Activated CD4-positive, alpha-beta T cell treated with anti-CD3 and anti-CD28 coated beads for 36 hours (primary cell): ENCODE measurements at regions not wholly inside any gene's neighbourhood (a gene's known extent, or its start where the extent isn't known, plus 50 kb on each side); places are given as distances from the start of the nearest gene placed in this dataset.

Source experiments
- ATAC-seq: fragments of 200-7000 bp; cut with Tn5 transposase; one replicate; pipeline ENCODE4 v1.10.0; 2021; ENCODE audit warnings: mild to moderate bottlenecking, moderate library complexity
- CTCF ChIA-PET: fragments of 350-600 bp; sonication (Branson Sonifier 250); formaldehyde crosslinking; loops from one replicate; lab custom pipeline; 2021; ENCODE audit warnings: antibody characterized with exemption; lab: Charles Lee
- POLR2A ChIA-PET: fragments of 350-600 bp; sonication (Branson Sonifier 250); formaldehyde crosslinking; loops from one replicate; lab custom pipeline; 2021; ENCODE audit warnings: antibody characterized with exemption, inconsistent platforms; lab: Charles Lee
- DNase-seq: peaks from one replicate; pipeline ENCODE4 v3.0.0-alpha.2; 2020
- H3K27ac Mint-ChIP-seq: one replicate; pipeline ENCODE4 v1.8.0; 2021; ENCODE audit warnings: mixed read lengths
- H3K27me3 Mint-ChIP-seq: one replicate; pipeline ENCODE4 v1.8.0; 2021; ENCODE audit warnings: mixed read lengths
- H3K36me3 Mint-ChIP-seq: one replicate; pipeline ENCODE4 v1.8.0; 2021; ENCODE audit warnings: low read depth, mixed read lengths
- H3K4me1 Mint-ChIP-seq: one replicate; pipeline ENCODE4 v1.8.0; 2021; ENCODE audit warnings: mixed read lengths
- H3K4me3 Mint-ChIP-seq: one replicate; pipeline ENCODE4 v1.8.0; 2021; ENCODE audit warnings: mild to moderate bottlenecking, moderate library complexity, mixed read lengths
- H3K9me3 Mint-ChIP-seq: one replicate; pipeline ENCODE4 v1.8.0; 2021; ENCODE audit warnings: low read depth, mixed read lengths
- intact Hi-C, 2 experiments: fragments of 100-400 bp; cut with DNase I in 1 of 2; cut with micrococcal nuclease in 1 of 2; formaldehyde crosslinking; loops; one replicate each; pipeline versions ENCODE4 v1.14.2 to v1.15.1; 2022 to 2024; cut with DNase I, micrococcal nuclease

DNA sequence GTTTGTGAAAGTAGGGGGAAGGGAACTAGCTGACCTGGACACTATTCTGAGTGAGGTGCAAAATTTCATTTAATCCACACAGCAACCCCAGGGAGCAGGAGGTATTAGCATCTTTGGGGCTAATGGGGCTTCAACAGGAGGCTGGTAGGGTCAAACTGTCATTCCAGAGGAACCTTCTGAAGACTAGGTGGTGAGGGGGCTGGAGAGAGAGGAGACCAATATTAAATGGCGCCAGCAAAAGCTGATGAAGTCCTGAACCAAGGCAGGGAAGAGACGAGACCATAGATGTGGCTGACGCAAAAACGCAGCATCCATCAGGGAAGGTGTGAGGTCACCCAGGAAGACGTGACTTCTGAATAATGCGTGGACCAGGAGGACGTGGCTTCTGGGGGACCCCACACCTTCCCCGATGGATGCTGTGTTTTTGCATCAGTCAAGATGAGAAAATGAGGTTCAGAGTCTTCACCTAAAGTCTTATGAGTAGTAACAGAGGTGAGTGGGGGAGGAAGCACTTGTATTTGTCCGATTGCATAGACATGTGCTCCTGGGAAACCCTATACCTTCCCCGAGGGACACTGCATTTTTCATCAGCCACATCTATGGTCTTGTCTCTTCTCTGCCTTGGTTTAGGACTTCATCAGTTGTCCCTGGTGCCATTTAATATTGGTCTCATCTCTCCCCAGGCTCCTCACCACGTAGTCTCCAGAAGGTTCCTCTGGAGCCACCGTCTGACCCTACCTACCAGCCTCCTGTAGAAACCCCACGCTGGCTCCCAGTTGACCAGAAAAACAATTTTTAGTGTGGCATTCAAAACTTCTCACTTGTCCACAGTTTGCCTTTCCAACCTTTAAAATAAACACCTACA is 188.6 kb downstream of the MYCN start:
- H3K4me1 Mint-ChIP-seq, result no peaks in the 10 kb centered on the region
- ATAC-seq, result no peak

DNA sequence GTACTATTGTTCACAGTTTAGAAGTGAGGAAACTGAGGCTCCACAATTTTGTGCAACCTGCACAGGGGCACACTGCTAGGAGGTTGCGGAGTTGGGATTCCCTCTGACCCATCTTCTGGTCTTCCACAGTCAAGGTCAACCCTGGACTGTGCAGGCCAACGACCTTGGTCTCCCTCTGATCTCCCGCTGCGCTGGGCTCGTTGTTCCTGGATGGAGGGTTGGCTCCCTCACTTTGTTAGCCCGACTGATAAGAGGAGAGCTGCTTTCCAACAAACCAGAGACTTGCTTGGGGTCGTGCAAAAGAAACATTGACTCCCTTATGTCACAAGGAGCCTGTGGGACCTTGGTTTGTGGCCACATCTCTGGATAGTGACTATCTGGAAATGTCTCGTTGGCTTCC is 187.6 kb downstream of the MYCN start:
- intact Hi-C loops, result no loop called here
- Mint-ChIP-seq H3K27me3 (peaks cover 2% of the 10 kb centered on the region), H3K36me3 (no peaks in the 10 kb centered on the region), H3K4me3 (no peak overlapping the region), H3K4me1 (no peaks in the 10 kb centered on the region), H3K27ac (no peak overlapping the region), H3K9me3 (no peaks in the 10 kb centered on the region)
- CTCF ChIA-PET, result no interaction called here
- no peak for DNase-seq
- POLR2A ChIA-PET, result no interaction called here
- no peak for ATAC-seq

More for the DNA sequence above, 188.6 kb downstream of the MYCN start:
- CTCF ChIA-PET, result no interaction called here
- Mint-ChIP-seq H3K36me3 (no peaks in the 10 kb centered on the region), H3K9me3 (no peaks in the 10 kb centered on the region), H3K27ac (no peak overlapping the region), H3K4me3 (no peak overlapping the region), H3K27me3 (peaks cover 2% of the 10 kb centered on the region)
- no peak for DNase-seq
- intact Hi-C loops, result no loop called here
- POLR2A ChIA-PET, result no interaction called here

DNA sequence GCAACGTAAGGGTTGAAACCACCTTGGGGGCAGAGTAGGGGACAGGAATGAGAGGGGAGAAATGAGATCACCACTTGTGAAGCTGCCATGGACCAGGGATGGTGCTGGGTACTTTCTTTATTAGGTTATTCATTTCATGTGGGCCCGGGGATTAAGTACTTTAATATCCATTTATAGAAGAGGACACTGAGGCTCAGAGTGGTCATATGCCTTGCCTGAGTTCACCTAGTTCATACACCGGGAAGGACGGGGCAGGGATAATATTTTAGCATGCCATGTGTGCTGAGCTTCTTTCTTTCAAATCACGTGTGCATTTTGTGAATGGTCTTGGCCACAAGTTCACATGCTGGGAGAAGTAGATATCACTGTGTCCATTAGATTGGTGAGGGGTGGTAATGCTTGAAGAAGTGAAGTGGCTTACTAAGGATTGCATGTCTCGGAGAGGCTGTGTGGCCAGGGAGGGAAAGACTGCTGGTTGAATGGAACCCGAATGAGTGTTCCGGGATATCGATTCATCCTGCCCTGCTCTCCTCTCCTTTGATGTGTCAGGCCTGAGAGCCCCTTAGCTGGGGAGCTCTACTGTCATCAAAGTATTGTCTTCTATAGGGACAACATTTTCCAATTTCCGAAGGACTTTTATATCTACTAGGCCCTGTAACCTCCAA is 187.1 kb downstream of the MYCN start:
- ATAC-seq (no peak), DNase-seq (no peak)
- intact Hi-C loops, result no loop called here
- H3K4me1 Mint-ChIP-seq, result no peaks in the 10 kb centered on the region
- no peak overlapping the region for H3K4me3 Mint-ChIP-seq
- no peak overlapping the region for H3K27ac Mint-ChIP-seq
- peaks cover 2% of the 10 kb centered on the region for H3K27me3 Mint-ChIP-seq
- POLR2A ChIA-PET, result no interaction called here
- no peaks in the 10 kb centered on the region for H3K36me3 Mint-ChIP-seq
- no peaks in the 10 kb centered on the region for H3K9me3 Mint-ChIP-seq
- CTCF ChIA-PET, result interaction anchor here (0.6 kb wide), 1 partner anchor 188 kb away, joined by 3 read pairs; no protein-coding TSS in a partner anchor

DNA sequence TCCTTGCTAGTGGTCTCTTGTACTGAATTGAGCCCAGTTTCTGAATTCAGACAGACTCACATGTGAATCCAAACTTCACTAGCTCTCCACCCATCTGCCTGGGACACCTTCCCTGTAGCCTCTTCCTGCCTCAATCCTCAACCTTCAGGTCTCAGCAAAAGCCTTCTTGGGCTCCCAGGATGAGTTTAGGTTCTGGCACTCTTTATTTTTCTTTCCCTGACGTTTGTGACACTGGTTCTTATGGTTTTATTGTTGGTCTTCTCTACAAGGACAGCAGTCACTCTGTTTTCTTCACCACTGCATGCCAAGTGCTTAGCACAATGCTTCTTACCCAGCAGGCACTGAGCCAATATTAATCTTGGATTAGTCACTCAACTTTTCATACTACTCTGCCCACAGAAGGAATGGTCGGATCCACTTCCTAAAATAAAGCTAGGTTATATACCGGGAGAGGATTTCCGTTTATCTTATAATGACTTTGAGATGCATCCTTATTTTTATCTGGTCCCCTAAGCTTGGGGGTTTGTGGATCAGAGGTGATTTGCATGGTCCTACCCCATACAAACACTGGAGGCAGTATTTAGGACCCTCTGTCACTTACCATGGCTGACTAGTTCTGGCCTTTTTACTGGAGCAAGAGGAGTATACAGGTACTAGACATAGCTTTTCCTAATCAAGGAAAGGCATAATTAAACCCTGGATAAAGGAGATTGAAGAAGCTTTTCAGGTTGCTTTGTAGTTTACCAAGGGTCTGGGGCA is 186.3 kb downstream of the MYCN start:
- no peak for ATAC-seq
- H3K4me3 Mint-ChIP-seq, result no peak overlapping the region
- DNase-seq, result no peak
- no peaks in the 10 kb centered on the region for H3K36me3 Mint-ChIP-seq
- ChIA-PET CTCF (interaction anchor here (0.6 to 0.7 kb wide), 2 partner anchors 187 to 1037 kb away, joined by 3 read pairs; no protein-coding TSS in a partner anchor), POLR2A (no interaction called here)
- H3K27ac Mint-ChIP-seq, result no peak overlapping the region
- H3K27me3 Mint-ChIP-seq, result peaks cover 2% of the 10 kb centered on the region
- intact Hi-C loops, result no loop called here
- no peaks in the 10 kb centered on the region for H3K4me1 Mint-ChIP-seq
- no peaks in the 10 kb centered on the region for H3K9me3 Mint-ChIP-seq

DNA sequence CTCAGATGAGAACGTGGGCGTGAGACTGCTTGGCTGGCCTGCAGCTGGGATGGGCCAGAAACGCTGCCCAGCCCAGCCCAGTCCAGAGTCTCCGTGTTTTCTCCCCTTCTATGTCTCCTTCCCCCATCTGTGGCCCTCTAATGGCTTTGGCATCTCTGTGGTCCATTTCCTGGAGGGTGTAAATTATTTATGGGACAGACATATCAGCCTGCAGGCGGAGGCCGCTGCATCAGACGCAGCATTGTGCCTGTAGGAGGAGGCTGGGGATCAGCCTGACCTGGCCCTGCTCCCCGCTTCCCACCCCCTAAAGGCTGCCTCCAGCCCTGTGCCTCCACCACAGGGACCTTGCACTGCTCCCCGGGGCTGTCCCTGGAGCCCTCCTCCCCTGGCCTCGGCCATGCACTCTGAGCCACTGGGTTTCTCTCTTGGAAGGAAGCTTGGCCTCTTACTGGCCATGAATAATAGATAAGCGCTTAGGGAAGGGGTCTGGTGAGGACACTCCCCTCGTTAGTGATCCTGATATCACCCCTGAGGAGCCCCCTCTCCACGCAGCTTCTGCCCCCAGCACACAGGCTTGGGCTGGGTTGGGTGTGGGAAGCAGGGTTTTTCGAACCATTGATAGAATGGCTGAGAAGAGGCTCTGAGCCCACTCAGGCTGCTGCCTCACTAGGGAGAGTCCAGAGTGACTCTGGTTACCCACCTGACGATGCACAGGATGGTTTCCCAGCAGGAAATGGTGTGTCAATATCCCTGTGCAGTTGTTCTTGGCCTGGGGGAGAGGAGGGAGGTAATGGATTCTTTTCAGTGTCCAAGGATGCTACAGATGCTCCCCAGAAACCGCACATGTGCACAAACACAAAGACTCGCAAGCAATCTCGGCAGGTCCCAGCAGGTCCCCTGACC is 185.5 kb downstream of the MYCN start:
- Mint-ChIP-seq H3K27ac (no peak overlapping the region), H3K4me3 (no peak overlapping the region), H3K9me3 (peaks cover 4% of the 10 kb centered on the region), H3K36me3 (no peaks in the 10 kb centered on the region), H3K27me3 (peaks cover 2% of the 10 kb centered on the region), H3K4me1 (no peaks in the 10 kb centered on the region)
- DNase-seq, result no peak
- CTCF ChIA-PET, result no interaction called here
- POLR2A ChIA-PET, result no interaction called here
- ATAC-seq, result no peak
- intact Hi-C loops, result no loop called here

DNA sequence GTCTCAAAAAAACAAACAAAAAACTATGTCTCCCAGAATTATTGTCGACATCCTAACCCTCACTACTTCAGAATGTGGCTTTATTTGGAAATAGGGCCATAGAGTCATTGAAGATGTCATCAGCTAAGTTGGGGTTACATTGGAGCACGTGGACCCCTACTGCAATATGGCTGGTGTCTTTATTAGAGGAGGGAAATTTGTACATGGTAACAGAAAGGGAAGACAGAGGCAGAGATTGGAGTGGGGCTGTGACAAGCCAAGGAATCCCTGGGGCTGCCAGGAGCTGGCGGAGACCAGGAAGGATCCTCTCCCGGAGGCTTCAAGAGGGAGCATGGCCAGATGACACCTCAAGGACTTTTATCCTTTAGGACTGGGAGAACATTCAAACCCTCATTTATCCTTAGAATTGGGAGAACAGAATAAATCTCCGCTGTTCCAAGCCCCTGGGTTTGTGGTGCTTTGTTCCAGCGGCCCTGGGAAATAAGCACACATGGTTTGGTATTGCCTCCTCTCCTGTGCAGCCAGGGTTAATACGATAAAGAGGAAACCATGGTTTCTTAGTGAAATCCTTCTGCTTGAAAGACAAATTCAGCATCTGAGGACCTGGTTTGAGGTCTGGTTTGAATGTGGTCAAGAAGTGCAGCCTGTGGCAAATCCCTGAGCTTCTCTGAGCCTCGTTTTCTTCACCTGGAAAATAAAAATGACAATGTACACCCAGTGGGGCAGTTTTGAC is 184.7 kb downstream of the MYCN start:
- Mint-ChIP-seq H3K4me1 (no peaks in the 10 kb centered on the region), H3K36me3 (no peaks in the 10 kb centered on the region), H3K4me3 (no peak overlapping the region), H3K9me3 (peaks cover 4% of the 10 kb centered on the region), H3K27me3 (peaks cover 2% of the 10 kb centered on the region), H3K27ac (no peak overlapping the region)
- DNase-seq (no peak), ATAC-seq (no peak)
- ChIA-PET POLR2A (no interaction called here), CTCF (no interaction called here)
- intact Hi-C loops, result no loop called here

DNA sequence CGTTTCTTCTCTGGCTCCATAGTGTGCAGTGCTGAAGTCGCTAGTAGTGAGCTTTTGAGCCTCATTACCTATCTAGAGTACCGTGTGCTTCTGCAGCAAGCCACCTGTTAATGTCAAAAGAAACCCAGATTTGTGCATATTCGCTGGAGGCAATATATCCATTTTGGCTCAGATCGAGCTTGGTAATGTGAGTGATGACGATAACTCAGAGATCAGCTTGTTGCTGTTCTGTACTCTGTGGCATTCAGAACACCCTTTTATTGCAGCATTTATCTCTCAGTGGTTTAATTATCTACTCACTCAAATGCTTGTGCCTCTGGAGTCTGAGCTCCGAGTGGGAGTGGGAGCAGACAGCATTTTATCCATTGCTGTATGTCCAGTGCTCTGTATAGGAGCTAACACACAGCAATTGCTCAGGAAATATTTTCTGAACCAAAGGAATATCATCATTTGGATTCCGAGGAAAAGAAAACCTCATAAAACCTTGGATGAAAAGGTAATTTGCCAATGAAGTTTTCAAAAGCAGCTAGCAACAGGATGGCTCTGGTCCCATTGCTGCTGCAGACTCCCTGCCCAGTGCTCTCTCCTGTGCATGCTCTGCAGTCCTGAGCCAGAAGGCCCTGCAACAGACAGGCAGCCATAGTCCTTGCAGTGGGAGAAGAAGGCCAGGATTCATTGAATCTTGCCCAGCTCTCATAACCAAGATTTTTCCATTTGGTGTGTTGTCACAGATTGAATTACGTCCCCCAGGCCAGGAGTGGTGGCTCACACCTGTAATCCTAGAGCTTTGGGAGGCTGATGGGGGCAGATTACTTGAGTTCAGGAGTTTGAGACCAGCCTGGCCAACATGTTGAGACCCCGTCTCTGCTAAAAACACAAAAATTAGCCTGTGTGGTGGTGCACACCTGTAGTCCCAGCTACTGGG is 183.8 kb downstream of the MYCN start:
- POLR2A ChIA-PET, result no interaction called here
- Mint-ChIP-seq H3K4me1 (no peaks in the 10 kb centered on the region), H3K9me3 (peaks cover 4% of the 10 kb centered on the region), H3K4me3 (no peak overlapping the region), H3K36me3 (no peaks in the 10 kb centered on the region), H3K27me3 (peaks cover 2% of the 10 kb centered on the region), H3K27ac (no peak overlapping the region)
- CTCF ChIA-PET, result no interaction called here
- intact Hi-C loops, result no loop called here
- DNase-seq (no peak), ATAC-seq (no peak)

DNA sequence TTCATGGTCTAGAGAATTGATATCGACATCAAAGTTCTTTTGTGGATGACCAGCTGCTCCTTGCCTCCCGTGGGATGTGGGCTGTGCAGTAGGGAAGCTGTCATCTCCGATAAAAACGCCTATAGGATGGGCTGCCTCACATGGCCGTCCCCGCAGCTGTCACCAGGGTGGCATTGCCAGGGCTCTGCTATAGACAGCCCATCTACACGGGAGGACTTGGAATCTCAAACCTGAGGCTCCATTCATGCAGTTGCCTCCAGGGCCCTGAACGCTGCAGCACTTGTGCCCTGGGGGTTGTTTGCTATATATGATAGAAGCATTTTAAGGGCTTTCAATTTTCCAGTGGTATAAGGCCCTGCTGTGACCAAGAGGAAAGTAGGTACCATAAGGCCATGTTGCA is 183.1 kb downstream of the MYCN start:
- Mint-ChIP-seq H3K27me3 (peaks cover 2% of the 10 kb centered on the region), H3K4me1 (no peaks in the 10 kb centered on the region), H3K27ac (no peak overlapping the region), H3K36me3 (no peaks in the 10 kb centered on the region), H3K4me3 (no peak overlapping the region), H3K9me3 (peaks cover 4% of the 10 kb centered on the region)
- no peak for DNase-seq
- intact Hi-C loops, result no loop called here
- POLR2A ChIA-PET, result no interaction called here
- no peak for ATAC-seq
- CTCF ChIA-PET, result no interaction called here

DNA sequence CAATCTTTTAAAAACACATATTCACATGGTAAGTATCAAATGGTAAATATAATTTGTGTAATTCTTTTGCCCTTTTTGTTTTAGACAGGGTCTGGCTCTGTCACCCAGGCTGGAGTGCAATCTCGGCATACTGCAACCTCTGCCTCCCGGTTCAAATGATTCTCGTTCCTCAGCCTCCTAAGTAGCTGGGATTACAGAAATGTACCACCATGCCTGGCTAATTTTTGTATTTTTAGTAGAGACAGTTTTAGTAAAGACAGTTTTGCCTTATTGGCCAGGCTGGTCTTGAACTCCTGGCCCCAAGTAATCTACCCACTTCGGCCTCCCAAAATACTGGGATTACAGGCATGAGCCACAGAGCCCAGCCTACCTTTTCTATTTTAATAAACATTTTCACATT is 182.2 kb downstream of the MYCN start:
- ChIA-PET POLR2A (no interaction called here), CTCF (no interaction called here)
- intact Hi-C loops, result no loop called here
- no peaks in the 10 kb centered on the region for H3K36me3 Mint-ChIP-seq
- DNase-seq (no peak), ATAC-seq (no peak)
- H3K9me3 Mint-ChIP-seq, result peaks cover 4% of the 10 kb centered on the region
- H3K27me3 Mint-ChIP-seq, result peaks cover 2% of the 10 kb centered on the region
- H3K27ac Mint-ChIP-seq, result no peak overlapping the region
- no peaks in the 10 kb centered on the region for H3K4me1 Mint-ChIP-seq
- no peak overlapping the region for H3K4me3 Mint-ChIP-seq

DNA sequence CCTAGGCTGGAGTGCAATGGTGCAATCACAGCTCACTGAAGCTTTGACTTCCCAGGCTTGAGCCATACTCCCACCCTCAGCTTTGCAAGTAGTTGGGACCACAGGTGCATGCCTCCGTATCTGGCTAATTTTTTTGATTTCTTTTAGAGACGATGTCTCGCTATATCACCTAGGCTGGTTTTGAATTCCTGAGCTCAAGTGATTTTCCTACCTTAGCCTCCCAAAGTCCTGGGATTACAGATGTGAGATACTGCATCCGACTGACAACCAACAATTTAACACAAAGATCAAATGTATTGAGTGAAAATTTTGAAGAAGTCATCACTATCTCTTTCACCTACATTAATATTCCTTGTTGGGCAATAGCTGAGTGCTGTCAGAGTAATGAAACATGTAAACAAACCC is 181.6 kb downstream of the MYCN start:
- Mint-ChIP-seq H3K27me3 (peaks cover 2% of the 10 kb centered on the region), H3K36me3 (no peaks in the 10 kb centered on the region), H3K4me3 (no peak overlapping the region), H3K9me3 (peaks cover 4% of the 10 kb centered on the region), H3K4me1 (no peaks in the 10 kb centered on the region), H3K27ac (no peak overlapping the region)
- intact Hi-C loops, result no loop called here
- DNase-seq (no peak), ATAC-seq (no peak)
- ChIA-PET POLR2A (no interaction called here), CTCF (no interaction called here)
